Loucy (cell line): ENCODE measurements at regions not wholly inside any gene's neighbourhood (a gene's known extent, or its start where the extent isn't known, plus 50 kb on each side); places are given as distances from the start of the nearest gene placed in this dataset.

Experiments used
- H2AFZ ChIP-seq: fragments of 200-600 bp; sonication (generic); 2 replicates; pipeline ENCODE4 v1.6.0; 2016; ENCODE audit warnings: antibody characterized with exemption, mild to moderate bottlenecking, low read length, moderate library complexity
- H3F3A ChIP-seq: fragments of 200-600 bp; 2 replicates; pipeline ENCODE4 v1.6.0; 2016; ENCODE audit warnings: antibody characterized with exemption, low read depth, mild to moderate bottlenecking
- H3K27me3 ChIP-seq: fragments of 200-600 bp; sonication (generic); 2 replicates; pipeline ENCODE4 v1.6.1; 2014; ENCODE audit warnings: low read length, mild to moderate bottlenecking; ENCODE audit not compliant: insufficient read depth, poor library complexity, severe bottlenecking
- H3K36me3 ChIP-seq: fragments of 200-600 bp; sonication (generic); 2 replicates; pipeline ENCODE4 v1.6.1; 2016; ENCODE audit warnings: low read length; ENCODE audit not compliant: insufficient read depth
- H3K4me1 ChIP-seq: fragments of 200-600 bp; sonication (generic); 2 replicates; pipeline ENCODE4 v1.5.1; 2014; ENCODE audit warnings: low read length, mild to moderate bottlenecking; ENCODE audit not compliant: insufficient read depth, poor library complexity, severe bottlenecking
- H3K4me2 ChIP-seq: fragments of 200-600 bp; sonication (generic); 2 replicates; pipeline ENCODE4 v1.6.0; 2014; ENCODE audit warnings: antibody characterized with exemption, low read length, low read depth, mild to moderate bottlenecking; ENCODE audit not compliant: poor library complexity, severe bottlenecking
- H3K4me3 ChIP-seq: fragments of 200-600 bp; sonication (generic); 2 replicates; pipeline ENCODE4 v1.5.1; 2014; ENCODE audit warnings: low read length, mild to moderate bottlenecking, mixed read lengths; ENCODE audit not compliant: poor library complexity, severe bottlenecking
- H3K79me2 ChIP-seq: fragments of 200-600 bp; sonication (generic); 2 replicates; pipeline ENCODE4 v1.6.1; 2014; ENCODE audit warnings: low read length; ENCODE audit not compliant: insufficient read depth
- H3K9ac ChIP-seq: fragments of 200-600 bp; sonication (generic); 2 replicates; pipeline ENCODE4 v1.6.0; 2014; ENCODE audit warnings: mild to moderate bottlenecking, low read depth, low read length, moderate library complexity; ENCODE audit not compliant: poor library complexity, severe bottlenecking
- H3K9me2 ChIP-seq: fragments of 200-600 bp; sonication (generic); replicated peaks from 2 replicates; pipeline ENCODE4 v1.6.1; 2016; ENCODE audit warnings: low read depth, low read length, mixed read lengths
- H3K9me3 ChIP-seq: fragments of 200-600 bp; sonication (generic); 2 replicates; pipeline ENCODE4 v1.6.1; 2014; ENCODE audit warnings: mild to moderate bottlenecking, antibody characterized with exemption, low read length, low read depth; ENCODE audit not compliant: insufficient read depth
- H4K20me1 ChIP-seq: fragments of 200-600 bp; sonication (generic); 2 replicates; pipeline ENCODE4 v1.6.0; 2014; ENCODE audit warnings: antibody characterized with exemption, low read length, mild to moderate bottlenecking; ENCODE audit not compliant: insufficient read depth, poor library complexity, severe bottlenecking
- CTCF ChIP-seq: fragments of 200-600 bp; sonication (generic); conservative IDR thresholded peaks from 2 replicates; pipeline ENCODE4 v1.5.1; 2014; ENCODE audit warnings: mild to moderate bottlenecking, antibody characterized with exemption, low read length
- EZH2phosphoT487 ChIP-seq: fragments of 200-600 bp; IDR thresholded peaks from 2 replicates; pipeline ENCODE4 v1.6.1; 2018; ENCODE audit warnings: antibody characterized with exemption, mild to moderate bottlenecking, moderate library complexity, borderline replicate concordance

GRCh38 chr22:22038178-22038880 lies 55.7 kb upstream of the TOP3B start:
- Histone ChIP-seq H3K4me1 (peaks cover 10% of the 10 kb centered on the region), H3K9me2 (no peaks in the 10 kb centered on the region), H3K9me3 (no peaks in the 10 kb centered on the region), H4K20me1 (no peaks in the 10 kb centered on the region), H3K4me2 (no peak overlapping the region), H3K9ac (no peak overlapping the region), H3K27me3 (no peaks in the 10 kb centered on the region), H3K36me3 (no peaks in the 10 kb centered on the region), H2AFZ (0 out of 2 replicates have a peak overlapping the region, but pooled peaks have one; percentile 31), H3K4me3 (no peak overlapping the region), H3K79me2 (no peaks in the 10 kb centered on the region), H3F3A (no peaks in the 10 kb centered on the region)
- TF ChIP-seq EZH2phosphoT487: no peak

- H2AFZ ChIP-seq: peak overlapping the region; percentile 75
- no peak overlapping the region for H3K4me3 ChIP-seq
- no peaks in the 10 kb centered on the region for H3K79me2 ChIP-seq
Measured at GRCh38 chr22:22037740-22038139, 55.2 kb upstream of the TOP3B start.

GRCh38 chr22:22037229-22037628 lies 54.6 kb upstream of the TOP3B start:
- H4K20me1 ChIP-seq: no peaks in the 10 kb centered on the region
- peaks cover 12% of the 10 kb centered on the region for H3K4me1 ChIP-seq
- no peaks in the 10 kb centered on the region for H3K9me3 ChIP-seq
- no peaks in the 10 kb centered on the region for H3K79me2 ChIP-seq
- H3K9me2 ChIP-seq: no peaks in the 10 kb centered on the region
- TF ChIP-seq CTCF: no peak
- no peak for TF ChIP-seq EZH2phosphoT487
- no peaks in the 10 kb centered on the region for H3F3A ChIP-seq
- H3K4me2 ChIP-seq: no peak overlapping the region
- no peak overlapping the region for H3K9ac ChIP-seq
- no peaks in the 10 kb centered on the region for H3K36me3 ChIP-seq
- H3K4me3 ChIP-seq: no peak overlapping the region
- peak overlapping the region; percentile 75 for H2AFZ ChIP-seq
- H3K27me3 ChIP-seq: no peaks in the 10 kb centered on the region

More at GRCh38 chr22:22037740-22038139, 55.2 kb upstream of the TOP3B start:
- no peaks in the 10 kb centered on the region for H4K20me1 ChIP-seq
- H3K9me3 ChIP-seq: no peaks in the 10 kb centered on the region
- H3K36me3 ChIP-seq: no peaks in the 10 kb centered on the region
- TF ChIP-seq CTCF: no peak
- TF ChIP-seq EZH2phosphoT487: no peak
- no peak overlapping the region for H3K4me2 ChIP-seq
- peaks cover 10% of the 10 kb centered on the region for H3K4me1 ChIP-seq
- no peaks in the 10 kb centered on the region for H3K9me2 ChIP-seq
- no peak overlapping the region for H3K9ac ChIP-seq
- no peaks in the 10 kb centered on the region for H3F3A ChIP-seq
- H3K27me3 ChIP-seq: no peaks in the 10 kb centered on the region

GRCh38 chr22:22036588-22036987 lies 54.0 kb upstream of the TOP3B start:
- no peak for TF ChIP-seq CTCF
- no peak for TF ChIP-seq EZH2phosphoT487
- H3K4me2 ChIP-seq: no peak overlapping the region
- no peak overlapping the region for H2AFZ ChIP-seq
- H3K4me1 ChIP-seq: peaks cover 18% of the 10 kb centered on the region
- H3K36me3 ChIP-seq: no peaks in the 10 kb centered on the region
- H3K9me2 ChIP-seq: no peaks in the 10 kb centered on the region
- H3K27me3 ChIP-seq: no peaks in the 10 kb centered on the region
- no peak overlapping the region for H3K4me3 ChIP-seq
- H4K20me1 ChIP-seq: no peaks in the 10 kb centered on the region
- no peaks in the 10 kb centered on the region for H3F3A ChIP-seq
- H3K9me3 ChIP-seq: no peaks in the 10 kb centered on the region
- no peak overlapping the region for H3K9ac ChIP-seq
- no peaks in the 10 kb centered on the region for H3K79me2 ChIP-seq
